ENCODE measurements at regions not wholly inside any gene's neighbourhood (a gene's known extent, or its start where the extent isn't known, plus 50 kb on each side); places are given as distances from the start of the nearest gene placed in this dataset.
"Not testable (repeated sequence)": the region's sequence is repeated elsewhere in the genome, so short reads cannot be mapped to it uniquely, and the experiment has no call there.

DNA sequence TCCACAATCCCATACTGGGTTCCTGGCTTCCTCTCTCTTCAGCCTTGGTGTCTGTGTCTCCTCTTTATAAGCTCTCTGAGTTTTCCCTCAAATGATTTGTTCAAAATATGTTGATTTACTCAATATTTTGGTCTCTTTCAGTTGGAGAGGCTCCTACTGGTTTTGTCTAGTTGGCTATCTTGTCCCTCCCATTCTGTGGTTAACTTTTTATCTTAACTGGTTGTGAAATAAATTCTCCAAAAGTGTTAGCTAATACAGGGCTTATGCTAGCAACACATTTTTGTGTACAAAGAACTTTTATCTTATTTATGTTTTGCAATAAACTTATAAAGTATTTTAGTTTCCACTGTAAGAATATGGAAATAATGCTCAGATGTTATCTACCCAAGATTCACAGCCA is 200.9 kb downstream of the AASDHPPT start:
- no peak for DNase-seq (ENCODE audit: low spot score)

DNA sequence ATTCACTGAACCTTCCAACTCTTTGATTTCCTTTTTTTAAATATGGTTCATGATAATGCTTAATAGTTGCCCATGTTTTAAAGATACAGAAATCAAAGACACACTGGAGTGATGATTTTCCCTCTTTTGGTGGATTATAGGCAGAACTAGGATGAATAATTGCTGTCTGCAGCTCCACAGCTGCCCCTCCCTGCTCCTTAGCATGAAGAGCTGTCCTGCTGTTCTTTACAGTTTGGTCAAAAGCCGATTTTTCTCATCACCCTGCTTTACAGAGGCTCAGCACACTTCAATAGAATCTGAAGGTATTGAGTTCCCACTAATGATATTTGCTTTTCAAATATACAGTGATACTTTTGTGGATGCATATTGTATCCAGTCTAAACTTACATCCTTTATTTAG is 202.6 kb downstream of the AASDHPPT start:
- DNase-seq (ENCODE audit: low spot score) = no peak

DNA sequence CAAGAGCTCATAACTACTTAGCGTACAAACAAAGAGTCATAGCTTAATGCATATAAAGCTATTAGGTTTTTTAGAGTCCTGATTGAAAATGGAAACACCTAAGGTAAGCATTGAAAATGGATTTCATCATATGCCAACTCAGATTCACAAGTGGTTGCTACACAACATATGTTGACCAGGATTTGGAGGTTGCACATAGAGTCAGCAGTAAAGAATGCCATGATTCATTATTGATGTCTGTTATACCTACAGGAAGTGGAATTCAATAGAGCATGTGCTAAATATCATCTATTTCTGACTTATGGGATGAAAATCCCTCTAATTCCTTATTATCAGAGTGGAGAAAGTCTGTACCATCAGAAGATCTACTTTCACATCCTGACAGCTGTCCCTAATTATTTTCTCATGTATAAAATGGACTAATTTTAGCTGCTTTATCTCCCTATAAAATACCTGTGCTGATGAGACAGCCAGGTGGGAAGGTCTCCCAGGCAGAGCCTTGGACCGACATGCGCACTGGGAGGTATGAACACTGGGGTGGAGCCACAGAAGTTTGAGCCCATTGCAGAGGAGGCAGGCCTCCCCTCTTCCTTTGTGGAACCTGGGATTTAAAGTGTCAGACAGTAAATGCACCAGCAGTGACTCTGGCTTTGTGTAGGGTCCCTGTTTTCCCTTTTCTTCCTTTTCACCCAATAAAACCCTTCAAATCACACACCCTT is 204.2 kb downstream of the AASDHPPT start:
- peak; percentile 8 for DNase-seq (ENCODE audit: low spot score)

DNA sequence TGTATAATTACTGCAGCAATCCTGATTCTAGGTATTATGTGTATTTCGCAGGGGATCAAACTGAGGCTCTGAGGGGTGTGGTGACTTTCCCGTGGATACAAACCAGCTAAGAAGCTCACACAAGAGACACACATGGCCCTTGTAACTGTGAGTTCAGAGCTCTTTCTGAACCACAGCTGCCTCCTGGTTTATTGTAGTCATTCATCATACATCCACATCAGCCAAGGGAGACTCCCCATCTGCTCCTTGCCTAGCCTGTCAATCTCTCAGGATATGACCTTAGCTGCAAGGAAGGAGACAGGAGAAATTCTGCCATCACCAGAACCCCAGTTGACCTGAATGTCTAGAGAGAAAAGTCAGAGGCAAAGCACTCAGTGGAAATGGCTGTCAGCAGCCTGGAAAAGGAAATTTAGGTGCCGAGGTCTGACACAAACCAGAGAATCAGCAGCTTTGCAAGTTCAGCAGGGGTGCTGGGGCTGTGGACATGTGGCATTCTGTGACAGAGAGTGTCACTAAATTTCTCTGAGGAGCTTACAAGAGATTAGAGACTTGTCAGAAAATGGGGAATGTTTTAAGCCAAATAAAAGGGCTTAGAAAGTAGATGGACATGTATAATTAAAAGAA is 209.5 kb downstream of the AASDHPPT start:
- DNase-seq (ENCODE audit: low spot score) = no peak

DNA sequence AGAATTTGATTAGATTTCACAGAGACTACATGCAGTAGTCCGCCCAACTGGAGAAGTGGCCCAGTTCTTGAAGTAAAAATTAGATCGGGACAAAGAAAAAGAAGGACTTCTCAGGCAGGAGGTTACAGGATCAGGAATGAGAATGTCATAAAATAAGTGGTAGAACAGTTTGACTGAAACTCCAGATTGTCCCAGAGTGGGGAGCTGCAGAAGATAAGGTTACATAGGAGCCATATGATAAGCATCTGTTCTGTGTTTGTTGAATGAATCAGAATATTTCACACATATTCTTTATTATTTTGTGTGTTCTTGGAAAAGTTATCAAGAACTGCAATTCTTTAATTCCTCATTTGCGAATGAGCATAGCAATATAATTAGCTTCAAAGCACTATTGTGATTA is 210.6 kb downstream of the AASDHPPT start:
- DNase-seq (ENCODE audit: low spot score) = no peak

DNA sequence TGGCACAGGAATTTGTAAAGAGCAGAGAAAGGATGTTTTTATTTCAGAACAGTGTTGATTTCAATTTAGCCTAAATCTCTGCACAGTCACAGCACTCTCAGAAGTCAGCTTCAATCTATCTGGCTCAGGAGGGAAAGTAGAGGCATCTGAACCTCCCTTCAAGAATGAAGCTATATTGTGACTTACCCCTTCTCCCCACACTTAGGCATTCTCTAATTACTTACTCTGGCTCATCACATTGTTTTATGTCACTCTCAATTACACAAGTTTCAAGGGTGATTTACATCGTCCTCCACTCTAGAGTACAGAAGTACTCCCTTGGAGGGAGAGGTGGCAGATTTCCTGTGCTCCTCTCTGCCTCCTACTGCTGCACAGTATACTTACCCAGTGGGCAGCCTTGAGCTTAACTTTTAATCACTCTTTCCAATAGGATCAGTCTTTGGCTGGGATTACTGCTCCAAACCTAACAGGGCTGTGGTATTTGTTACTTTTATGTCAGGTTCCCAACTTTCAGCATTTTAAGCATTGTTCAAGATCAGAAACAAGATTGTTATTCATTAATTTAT is 211.4 kb downstream of the AASDHPPT start:
- DNase-seq (ENCODE audit: low spot score) = no peak

DNA sequence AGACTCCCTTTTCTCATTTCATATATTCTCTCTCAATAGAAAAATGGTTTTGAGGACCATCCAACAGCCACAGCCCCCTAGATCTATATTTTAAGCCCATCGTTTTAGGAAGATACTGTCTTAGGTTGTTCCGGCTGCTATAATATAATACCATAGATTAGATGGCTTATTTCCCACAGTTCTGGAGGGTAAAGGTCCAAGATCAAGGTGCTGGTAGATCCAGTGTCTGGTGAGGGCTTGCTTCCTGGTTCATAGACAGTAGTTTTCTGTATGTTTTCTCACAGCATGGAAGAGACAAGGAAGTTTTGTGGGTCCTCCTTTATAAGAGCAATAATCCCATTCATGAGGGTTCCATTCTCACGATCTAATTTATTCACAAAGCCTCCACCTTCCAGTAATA is 215.1 kb downstream of the AASDHPPT start:
- no peak for DNase-seq (ENCODE audit: low spot score)

DNA sequence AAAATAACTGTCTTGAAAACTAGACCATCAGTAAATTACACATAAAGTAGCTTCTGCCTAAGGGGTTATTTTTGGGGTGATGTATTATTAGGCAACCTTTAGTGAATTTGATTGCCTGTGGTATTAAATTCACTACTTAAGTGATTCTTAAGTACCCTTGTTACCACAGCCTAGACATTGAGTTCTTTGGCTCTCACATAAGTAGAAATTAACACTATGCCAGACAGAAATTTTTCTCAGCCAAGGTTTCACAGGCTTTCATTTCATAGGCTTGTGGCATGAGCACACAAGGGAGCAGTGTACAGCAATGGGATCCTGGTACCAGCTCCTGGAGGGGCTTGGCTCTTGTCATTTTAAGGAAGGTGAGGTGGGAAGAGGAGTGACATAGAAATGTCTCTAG is 218.5 kb downstream of the AASDHPPT start:
- DNase-seq (ENCODE audit: low spot score) = no peak

DNA sequence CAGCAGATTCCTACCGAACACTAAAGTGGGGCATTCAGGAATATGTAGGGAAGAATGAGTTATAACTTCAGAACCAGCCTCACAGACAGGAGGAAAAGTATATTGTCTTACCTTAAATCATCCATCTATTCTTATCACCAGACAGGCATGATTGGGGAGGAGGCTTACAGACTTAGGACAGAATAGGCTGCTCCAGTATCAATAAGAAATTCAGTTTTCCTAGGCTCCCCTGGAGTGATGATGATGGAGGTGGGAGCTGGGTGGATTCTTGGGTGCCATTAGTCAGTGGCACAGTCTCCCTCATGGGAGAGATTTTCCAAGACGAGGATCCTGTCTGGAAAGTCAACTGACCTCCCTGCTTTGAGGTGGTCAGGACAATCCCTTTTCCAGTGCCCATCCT is 225.0 kb downstream of the AASDHPPT start:
- DNase-seq (ENCODE audit: low spot score) = no peak

DNA sequence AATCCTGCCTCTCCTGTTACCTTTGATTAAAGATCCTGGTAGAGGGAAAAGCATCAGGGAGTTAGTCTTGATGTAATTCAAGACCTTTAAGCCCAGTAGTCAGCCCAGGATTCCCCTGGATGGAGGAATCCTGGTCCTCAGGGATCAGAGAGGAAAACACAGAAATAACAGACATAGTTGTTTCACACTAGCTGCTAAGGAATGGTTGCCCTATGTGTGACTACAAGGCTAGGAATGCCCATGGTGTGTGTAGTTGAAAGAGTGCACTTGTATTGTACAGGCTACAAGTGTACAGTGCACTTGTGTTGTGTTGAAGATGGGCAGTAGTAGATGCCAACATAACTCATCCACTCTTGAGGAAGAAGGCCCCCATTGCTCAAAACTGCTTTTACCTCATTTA is 226.8 kb downstream of the AASDHPPT start:
- no peak for DNase-seq (ENCODE audit: low spot score)

DNA sequence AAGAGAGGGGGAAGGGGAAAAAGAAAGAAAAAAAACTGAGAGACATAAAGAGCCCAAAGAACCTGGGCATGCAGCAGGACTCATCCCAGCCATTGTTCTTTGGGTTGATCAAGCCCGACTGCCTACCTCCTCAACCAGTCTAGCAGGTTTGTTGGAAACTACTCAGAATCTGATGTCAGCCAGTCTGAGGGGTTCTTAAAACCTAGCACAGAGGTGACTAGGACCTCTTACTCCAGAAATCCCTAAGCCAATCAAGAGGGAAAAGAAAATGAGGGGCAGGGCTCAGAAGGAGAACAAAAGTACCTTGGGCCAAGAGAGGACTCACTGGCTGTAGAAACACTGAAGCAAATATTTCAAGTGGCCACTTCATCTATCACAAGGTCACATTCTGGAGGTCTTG is 228.0 kb downstream of the AASDHPPT start:
- no peak for DNase-seq (ENCODE audit: low spot score)

DNA sequence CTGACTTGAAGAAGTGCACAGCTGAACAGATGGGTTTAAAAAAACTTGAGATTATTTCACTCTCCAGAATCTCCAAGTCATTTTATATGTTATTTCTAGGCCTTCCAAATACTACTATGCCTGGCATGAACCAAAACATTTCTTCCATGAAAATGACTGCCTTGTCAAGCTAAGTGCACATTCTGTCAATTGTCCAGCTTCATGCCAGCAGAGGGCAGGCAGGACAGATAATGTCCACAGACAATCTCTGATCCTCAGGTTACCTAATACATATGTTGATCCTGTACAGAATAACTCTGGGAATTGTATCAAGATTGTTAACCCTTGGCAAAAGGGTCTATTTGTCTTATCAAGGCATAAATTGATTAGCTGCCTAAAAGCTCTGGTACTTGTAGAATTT is 229.5 kb downstream of the AASDHPPT start:
- no peak for DNase-seq (ENCODE audit: low spot score)

DNA sequence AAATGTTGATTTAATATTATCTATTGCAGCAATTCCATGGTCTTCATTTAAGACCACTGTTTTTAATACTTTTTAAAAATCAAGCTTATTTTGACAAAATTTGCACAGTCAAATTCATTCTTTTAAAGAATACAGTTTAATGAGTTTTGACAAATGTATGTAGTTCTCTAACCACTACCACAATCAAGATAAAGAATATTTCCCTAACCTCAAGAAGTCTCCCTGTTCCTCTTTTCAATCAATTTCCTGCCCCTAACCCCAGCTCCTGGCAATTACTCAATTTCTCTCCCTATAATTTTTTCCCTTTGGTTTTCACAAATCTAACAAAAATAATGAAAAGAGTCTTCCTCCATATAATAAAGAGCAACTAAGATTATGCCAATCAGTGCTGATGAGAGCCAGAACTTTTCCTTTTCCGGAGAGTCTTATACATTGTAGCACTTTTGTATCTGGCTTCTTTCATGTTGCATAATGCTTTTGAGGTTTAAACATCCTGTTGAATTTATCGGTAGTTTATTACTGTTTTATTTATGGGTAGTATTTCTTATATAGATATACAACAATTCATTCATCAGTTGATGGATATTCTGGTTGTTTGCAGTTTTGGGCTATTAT is 231.7 kb downstream of the AASDHPPT start:
- DNase-seq (ENCODE audit: low spot score) = no peak

DNA sequence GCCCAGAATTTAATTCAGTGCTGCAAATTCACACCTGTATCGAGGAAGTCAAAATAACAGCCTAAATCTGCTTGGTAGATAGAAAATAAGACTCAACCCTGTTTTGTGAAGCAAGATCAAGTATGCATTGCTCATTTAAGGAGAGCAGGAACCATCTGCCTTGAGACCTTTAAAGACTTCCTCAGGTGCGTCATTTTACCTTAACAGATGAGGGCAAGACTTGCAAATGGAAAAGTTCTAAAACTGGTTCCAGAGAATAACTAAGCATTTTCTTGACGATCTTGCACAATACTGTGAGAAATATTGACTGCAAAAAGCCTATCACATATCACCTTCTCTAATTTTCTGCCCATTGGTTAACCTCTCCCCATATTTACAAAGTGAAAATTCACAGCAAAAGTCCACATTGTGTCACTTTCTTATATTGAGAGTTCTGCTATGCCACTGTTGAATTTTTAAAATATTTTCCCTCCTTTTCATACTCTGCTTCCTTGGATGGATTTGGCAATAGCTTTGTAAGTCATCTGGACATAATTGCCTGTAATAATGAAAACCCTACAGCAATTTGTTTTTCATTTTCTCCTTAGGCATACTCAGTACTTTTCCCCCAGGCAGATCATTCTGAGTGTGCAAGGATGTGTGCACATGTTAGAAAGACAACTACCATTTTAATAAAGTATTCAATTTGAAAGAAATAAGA is 234.2 kb downstream of the AASDHPPT start:
- no peak for DNase-seq (ENCODE audit: low spot score)

DNA sequence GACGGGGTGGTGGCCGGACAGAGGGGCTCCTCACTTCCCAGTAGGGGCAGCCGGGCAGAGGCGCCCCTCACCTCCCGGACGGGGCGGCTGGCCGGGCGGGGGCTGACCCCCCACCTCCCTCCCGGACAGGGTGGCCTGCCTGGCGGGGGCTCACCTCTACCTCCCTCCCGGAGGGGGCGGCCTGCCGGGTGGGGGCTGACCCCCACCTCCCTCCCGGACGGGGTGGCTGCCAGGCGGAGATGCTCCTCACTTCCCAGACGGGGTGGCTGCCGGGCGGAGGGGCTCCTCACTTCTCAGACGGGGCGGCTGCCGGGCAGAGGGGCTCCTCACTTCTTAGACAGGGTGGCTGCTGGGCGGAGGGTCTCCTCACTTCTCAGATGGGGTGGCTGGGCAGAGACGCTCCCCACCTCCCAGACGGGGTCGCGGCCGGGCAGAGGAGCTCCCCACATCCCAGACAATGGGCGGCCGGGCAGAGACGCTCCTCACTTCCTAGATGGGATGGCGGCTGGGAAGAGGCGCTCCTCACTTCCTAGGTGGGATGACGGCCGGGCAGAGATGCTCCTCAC is 239.8 kb downstream of the AASDHPPT start:
- not testable (repeated sequence) for DNase-seq (ENCODE audit: low spot score)

DNA sequence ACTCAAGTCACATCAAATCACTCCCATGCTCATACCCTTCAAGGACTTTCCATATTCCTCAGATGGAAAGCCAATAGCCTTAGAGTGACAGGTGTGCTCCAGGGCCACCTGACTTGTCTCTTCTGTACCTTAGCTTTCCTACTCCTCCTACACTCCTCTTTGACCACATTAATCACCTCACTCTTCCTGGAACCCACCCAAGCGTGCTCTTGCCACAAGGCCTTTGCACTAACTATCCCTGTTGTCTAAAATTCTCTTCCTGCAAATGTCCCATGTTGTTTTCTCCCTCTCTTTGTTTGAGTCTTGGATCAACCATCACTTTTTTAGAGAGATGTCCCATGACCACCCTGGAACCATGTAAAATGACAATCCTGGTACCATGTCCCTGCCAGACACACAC is 244.1 kb downstream of the AASDHPPT start:
- DNase-seq (ENCODE audit: low spot score) = no peak

DNA sequence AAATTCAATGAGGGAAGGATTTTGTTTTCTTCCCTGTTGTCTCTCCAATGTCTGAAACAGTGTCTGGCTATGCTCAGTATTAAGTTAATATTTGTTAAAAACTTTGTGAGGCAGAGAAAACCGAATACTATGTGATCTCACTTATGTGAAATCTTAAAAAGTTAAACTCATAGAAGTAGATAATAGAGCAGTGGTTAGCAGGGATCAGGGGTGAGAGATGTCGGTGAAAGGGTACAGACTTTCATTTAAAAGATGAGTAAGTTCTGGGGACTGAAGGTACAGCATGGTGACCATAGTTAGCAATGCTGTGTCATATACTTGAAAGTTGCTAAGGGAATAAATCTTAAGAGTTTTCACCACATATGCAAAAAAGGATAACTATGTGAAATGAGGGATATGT is 244.6 kb downstream of the AASDHPPT start:
- DNase-seq (ENCODE audit: low spot score) = no peak

DNA sequence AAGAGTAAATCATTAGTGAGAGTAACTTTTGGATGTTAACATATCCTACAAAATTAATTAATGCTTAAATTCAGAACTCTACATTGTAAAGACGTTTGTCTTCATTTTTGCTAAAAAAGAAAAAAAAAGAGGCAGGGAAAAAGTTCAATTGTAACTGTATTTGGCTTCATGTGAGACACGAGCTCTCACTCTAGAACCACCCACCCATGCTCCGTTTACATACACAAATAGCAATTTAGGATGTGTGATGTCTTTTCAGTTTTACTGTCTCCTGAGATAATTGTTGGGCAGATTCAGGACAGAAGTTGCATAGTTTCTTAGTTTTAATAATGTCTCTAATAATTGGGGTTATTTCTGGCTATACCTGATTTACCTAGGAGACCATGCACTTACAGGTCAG is 248.6 kb downstream of the AASDHPPT start:
- no peak for DNase-seq (ENCODE audit: low spot score)

DNA sequence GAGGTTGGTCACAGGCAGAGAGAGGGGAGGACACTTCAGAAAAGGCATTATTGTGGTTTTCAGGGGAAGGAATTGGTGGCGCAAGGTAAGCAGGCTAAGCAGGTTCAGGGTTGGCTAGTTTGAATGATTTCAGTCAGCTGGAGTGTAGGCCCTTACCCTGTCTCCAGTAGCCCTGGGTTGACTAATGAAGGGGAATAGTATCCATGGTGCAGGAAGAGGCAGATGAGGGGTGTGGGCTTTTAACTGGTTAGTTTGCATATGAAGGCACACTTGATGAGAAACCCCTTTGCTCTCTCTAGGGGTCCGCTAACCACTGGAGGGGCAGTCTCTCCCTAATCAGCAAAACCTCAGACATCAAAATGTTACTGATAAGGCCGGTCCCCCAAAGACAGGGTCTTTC is 249.7 kb downstream of the AASDHPPT start:
- no peak for DNase-seq (ENCODE audit: low spot score)

DNA sequence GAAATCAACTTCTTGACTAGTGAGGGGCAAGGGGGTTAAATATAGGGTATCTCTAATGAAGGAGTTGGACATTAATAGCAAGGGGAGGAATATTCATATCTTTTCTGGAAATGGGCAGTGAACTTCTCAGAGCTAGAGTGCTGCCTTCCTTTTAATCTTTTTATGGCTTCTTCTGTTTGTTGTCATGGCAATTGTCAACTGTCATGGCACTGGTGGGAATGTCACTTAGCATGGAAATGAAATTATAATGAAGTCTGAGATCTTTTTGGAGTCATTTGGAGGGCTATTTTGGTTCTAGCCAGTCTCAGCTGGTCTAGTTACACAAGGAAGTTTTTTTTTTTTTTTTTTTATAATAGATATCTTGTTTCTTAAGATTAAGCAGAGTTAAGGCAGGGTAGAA is 250.2 kb downstream of the AASDHPPT start:
- DNase-seq (ENCODE audit: low spot score) = no peak

DNA sequence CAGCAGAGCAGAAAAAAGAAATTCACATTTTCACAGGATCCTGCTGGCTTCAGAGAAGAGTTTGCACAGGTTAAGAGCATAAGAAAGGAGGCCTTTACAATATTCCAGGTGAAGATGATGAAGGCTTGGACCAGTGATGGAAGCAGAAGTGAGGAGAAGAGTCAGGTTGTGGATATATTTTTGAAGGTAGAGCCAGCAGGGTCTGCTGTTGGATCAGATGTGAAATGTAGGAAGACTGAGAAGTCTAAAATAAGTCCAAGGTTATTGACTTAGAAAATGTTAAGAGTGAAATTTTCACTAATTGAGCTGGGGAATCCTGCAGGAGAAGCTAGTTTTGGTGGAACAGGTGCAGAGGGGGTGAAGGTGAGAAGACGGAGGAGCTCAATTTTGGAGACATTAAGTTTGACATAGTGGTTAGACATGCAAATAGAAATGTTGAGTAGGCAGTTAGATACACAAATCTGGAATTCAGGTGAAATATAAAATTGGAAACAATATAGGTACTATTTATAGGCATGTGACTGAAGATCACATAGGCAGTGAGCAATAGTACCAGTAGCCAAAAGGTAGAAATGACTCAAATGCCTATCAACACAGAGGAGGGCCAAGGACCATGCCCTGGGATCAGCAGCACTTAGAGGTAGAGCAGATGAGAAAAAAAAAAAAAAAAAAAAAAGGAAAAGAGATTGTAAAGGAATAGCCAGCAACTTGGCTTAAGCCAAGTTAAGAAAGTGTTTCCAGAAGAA is 252.0 kb downstream of the AASDHPPT start:
- DNase-seq (ENCODE audit: low spot score) = no peak

DNA sequence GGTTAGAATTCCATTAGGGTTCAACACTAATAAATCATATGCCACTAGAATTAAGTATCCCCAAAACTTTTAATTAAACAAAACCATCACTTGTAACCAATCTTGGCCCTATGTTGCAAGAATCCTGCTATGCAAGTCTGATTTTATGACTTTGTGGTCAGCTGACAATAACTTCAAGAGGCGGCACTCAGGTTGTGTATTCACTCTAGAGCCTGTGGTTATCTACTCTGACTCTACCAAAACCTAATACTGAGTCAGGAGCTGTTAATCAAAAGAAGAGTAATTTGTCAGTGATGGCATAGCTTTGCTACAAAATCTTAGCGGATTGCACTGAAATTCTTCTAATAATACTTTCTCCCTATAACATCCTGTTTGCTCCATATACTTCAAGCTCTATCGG is 253.7 kb downstream of the AASDHPPT start:
- no peak for DNase-seq (ENCODE audit: low spot score)
